AG04450 (cell line): ENCODE measurements at regions not wholly inside any gene's neighbourhood (a gene's known extent, or its start where the extent isn't known, plus 50 kb on each side); places are given as distances from the start of the nearest gene placed in this dataset.

Experiments used
- CTCF ChIA-PET: fragments of 300-600, 350-600 bp; formaldehyde crosslinking; extraction: SDS; loops from one replicate; lab custom pipeline; 2022; ENCODE audit warnings: antibody characterized with exemption, inconsistent platforms; lab: Charles Lee
- POLR2A ChIA-PET: fragments of 350-600 bp; formaldehyde crosslinking; extraction: SDS; loops from one replicate; lab custom pipeline; 2021; ENCODE audit warnings: antibody characterized with exemption, inconsistent platforms; lab: Yijun Ruan, JAX
- DNase-seq: peaks from one replicate; pipeline ENCODE4 v3.0.0-alpha.2; 2011; ENCODE audit warnings: low read depth, low spot score
- H3K27ac ChIP-seq: one replicate; pipeline ENCODE4 v1.5.1; 2012; ENCODE audit warnings: low read depth, low read length, control low read depth
- H3K27me3 ChIP-seq: one replicate; pipeline ENCODE4 v1.6.0; 2012; ENCODE audit warnings: low read length; ENCODE audit not compliant: control insufficient read depth, insufficient read depth
- H3K4me3 ChIP-seq: 2 replicates; pipeline ENCODE4 v1.5.1; 2011; ENCODE audit warnings: mild to moderate bottlenecking, low read depth, low read length, control low read depth
- H3K9me3 ChIP-seq: 2 replicates; pipeline ENCODE4 v1.5.1; 2012; ENCODE audit warnings: low read length; ENCODE audit not compliant: control insufficient read depth, insufficient read depth
- CTCF ChIP-seq: IDR thresholded peaks from 2 replicates; pipeline ENCODE4 v1.5.1; 2011; ENCODE audit warnings: low read depth, low read length, control low read depth, inconsistent platforms

- H3K4me3 ChIP-seq = no peak overlapping the region
- no peak for TF ChIP-seq CTCF
- H3K9me3 ChIP-seq = no peaks in the 10 kb centered on the region
- DNase-seq = no peak
- peaks cover 5% of the 10 kb centered on the region for H3K27me3 ChIP-seq
- ChIA-PET CTCF (interaction anchor here (0.8 kb wide), 1 partner anchor 334 kb away, joined by 3 read pairs; no protein-coding TSS in a partner anchor), POLR2A (no interaction called here)
- H3K27ac ChIP-seq = no peak overlapping the region
Observed at GRCh38 chr11:44467931-44468330, 97.5 kb upstream of the CD82 start.

GRCh38 chr11:44468345-44468988 lies 97.0 kb upstream of the CD82 start:
- Histone ChIP-seq H3K9me3 (no peaks in the 10 kb centered on the region), H3K4me3 (no peak overlapping the region), H3K27me3 (peaks cover 5% of the 10 kb centered on the region), H3K27ac (no peak overlapping the region)
- TF ChIP-seq CTCF = no peak
- DNase-seq = no peak
- POLR2A ChIA-PET = no interaction called here
- CTCF ChIA-PET = interaction anchor here (0.8 kb wide), 1 partner anchor 335 kb away, joined by 3 read pairs; no protein-coding TSS in a partner anchor

GRCh38 chr11:44469412-44469811 lies 96.1 kb upstream of the CD82 start:
- ChIA-PET CTCF (no interaction called here), POLR2A (no interaction called here)
- DNase-seq = no peak
- Histone ChIP-seq H3K27ac (no peak overlapping the region), H3K27me3 (peaks cover 5% of the 10 kb centered on the region), H3K9me3 (no peaks in the 10 kb centered on the region), H3K4me3 (no peak overlapping the region)
- TF ChIP-seq CTCF = no peak

- no peak for DNase-seq
- no peak for TF ChIP-seq CTCF
- CTCF ChIA-PET = no interaction called here
- no peak overlapping the region for H3K27ac ChIP-seq
- H3K4me3 ChIP-seq = no peak overlapping the region
- POLR2A ChIA-PET = no interaction called here
- H3K27me3 ChIP-seq = peaks cover 7% of the 10 kb centered on the region
- H3K9me3 ChIP-seq = no peaks in the 10 kb centered on the region
Observed at GRCh38 chr11:44470854-44471253, 94.6 kb upstream of the CD82 start.

GRCh38 chr11:44471603-44472002 lies 93.9 kb upstream of the CD82 start:
- H3K4me3 ChIP-seq = no peak overlapping the region
- H3K27me3 ChIP-seq = peaks cover 7% of the 10 kb centered on the region
- no peak overlapping the region for H3K27ac ChIP-seq
- no peak for DNase-seq
- POLR2A ChIA-PET = no interaction called here
- no peak for TF ChIP-seq CTCF
- no peaks in the 10 kb centered on the region for H3K9me3 ChIP-seq
- CTCF ChIA-PET = no interaction called here
